H9 (cell line): ENCODE measurements at regions not wholly inside any gene's neighbourhood (a gene's known extent, or its start where the extent isn't known, plus 50 kb on each side); places are given as distances from the start of the nearest gene placed in this dataset.
A peak's percentile ranks its signal among the peaks of the same experiment; 100 is the strongest.

ENCODE experiments used
- DNase-seq: peaks from one replicate; pipeline ENCODE4 v3.0.0-alpha.2; 2017
- H2AFZ ChIP-seq: one replicate; pipeline ENCODE4 v1.6.1; 2013; ENCODE audit warnings: mild to moderate bottlenecking, low read length, control low read depth, moderate library complexity
- H2AK5ac ChIP-seq: 2 replicates; pipeline ENCODE4 v1.6.1; 2013; ENCODE audit warnings: low read length, control low read depth, mixed read lengths; ENCODE audit not compliant: insufficient read length
- H2BK120ac ChIP-seq: one replicate; pipeline ENCODE4 v1.6.1; 2013; ENCODE audit warnings: low read depth, mild to moderate bottlenecking, low read length, control low read depth, inconsistent platforms; ENCODE audit not compliant: poor library complexity, severe bottlenecking
- H2BK12ac ChIP-seq: 2 replicates; pipeline ENCODE4 v1.6.1; 2013; ENCODE audit warnings: low read length, control low read depth, mixed read lengths, low read depth; ENCODE audit not compliant: insufficient read length
- H2BK15ac ChIP-seq: 2 replicates; pipeline ENCODE4 v1.6.1; 2013; ENCODE audit warnings: low read depth, low read length, control low read depth
- H2BK20ac ChIP-seq: one replicate; pipeline ENCODE4 v1.6.1; 2013; ENCODE audit warnings: low read depth, mild to moderate bottlenecking, low read length, control low read depth, inconsistent platforms; ENCODE audit not compliant: poor library complexity, severe bottlenecking
- H2BK5ac ChIP-seq: 2 replicates; pipeline ENCODE4 v1.6.1; 2013; ENCODE audit warnings: low read length, control low read depth, mixed read lengths; ENCODE audit not compliant: insufficient read length
- H3K14ac ChIP-seq: 2 replicates; pipeline ENCODE4 v1.6.1; 2013; ENCODE audit warnings: low read length, control low read depth; ENCODE audit not compliant: insufficient read depth
- H3K18ac ChIP-seq: 2 replicates; pipeline ENCODE4 v1.6.1; 2013; ENCODE audit warnings: low read depth, mild to moderate bottlenecking, mixed read lengths, low read length, control low read depth; ENCODE audit not compliant: insufficient read length
- H3K23ac ChIP-seq: 2 replicates; pipeline ENCODE4 v1.6.1; 2013; ENCODE audit warnings: low read length, control low read depth, mixed read lengths, low read depth; ENCODE audit not compliant: insufficient read length
- H3K23me2 ChIP-seq: 2 replicates; pipeline ENCODE4 v1.6.1; 2013; ENCODE audit warnings: low read depth, mild to moderate bottlenecking, mixed read lengths, low read length, control low read depth; ENCODE audit not compliant: insufficient read length, poor library complexity, severe bottlenecking
- H3K27ac ChIP-seq: 2 replicates; pipeline ENCODE4 v1.5.1; 2013; ENCODE audit warnings: low read length, control low read depth, mixed read lengths, low read depth; ENCODE audit not compliant: insufficient read length
- H3K27me3 ChIP-seq: 2 replicates; pipeline ENCODE4 v1.6.1; 2013; ENCODE audit warnings: low read length, control low read depth, inconsistent platforms; ENCODE audit not compliant: insufficient read depth
- H3K4ac ChIP-seq: 2 replicates; pipeline ENCODE4 v1.6.1; 2013; ENCODE audit warnings: low read depth, mild to moderate bottlenecking, control low read depth, inconsistent platforms, low read length, moderate library complexity
- H3K4me1 ChIP-seq: 2 replicates; pipeline ENCODE4 v1.6.1; 2013; ENCODE audit warnings: low read length, control low read depth, inconsistent platforms; ENCODE audit not compliant: insufficient read depth
- H3K4me2 ChIP-seq: 2 replicates; pipeline ENCODE4 v1.6.1; 2013; ENCODE audit warnings: low read length, control low read depth, mixed read lengths; ENCODE audit not compliant: insufficient read length, insufficient read depth
- H3K56ac ChIP-seq: 2 replicates; pipeline ENCODE4 v1.6.1; 2013; ENCODE audit warnings: low read depth, mild to moderate bottlenecking, mixed read lengths, low read length, control low read depth; ENCODE audit not compliant: insufficient read length
- H3K79me1 ChIP-seq: 2 replicates; pipeline ENCODE4 v1.6.1; 2013; ENCODE audit warnings: low read depth, mild to moderate bottlenecking, moderate library complexity, low read length, control low read depth, inconsistent platforms; ENCODE audit not compliant: insufficient read depth, poor library complexity, severe bottlenecking
- H3K79me2 ChIP-seq: 2 replicates; pipeline ENCODE4 v1.6.1; 2013; ENCODE audit warnings: low read length, control low read depth, inconsistent platforms; ENCODE audit not compliant: insufficient read depth
- H3K9ac ChIP-seq: 2 replicates; pipeline ENCODE4 v1.6.1; 2013; ENCODE audit warnings: low read length, control low read depth, mixed read lengths; ENCODE audit not compliant: insufficient read length; ENCODE audit errors: extremely low read depth
- H3K9me3 ChIP-seq: one replicate; pipeline ENCODE4 v1.6.1; 2013; ENCODE audit warnings: low read depth, low read length, inconsistent platforms; ENCODE audit not compliant: control insufficient read depth
- H3T11ph ChIP-seq: one replicate; pipeline ENCODE4 v1.6.1; 2013; ENCODE audit warnings: mild to moderate bottlenecking, low read length, control low read depth, inconsistent platforms
- H4K20me1 ChIP-seq: one replicate; pipeline ENCODE4 v1.6.1; 2013; ENCODE audit not compliant: control insufficient read depth, insufficient read length, insufficient read depth
- H4K5ac ChIP-seq: 2 replicates; pipeline ENCODE4 v1.6.1; 2013; ENCODE audit warnings: low read depth, mild to moderate bottlenecking, mixed read lengths, low read length, control low read depth; ENCODE audit not compliant: insufficient read length
- H4K8ac ChIP-seq: replicated peaks from 2 replicates; pipeline ENCODE4 v1.6.1; 2013; ENCODE audit warnings: low read length, control low read depth, mixed read lengths, low read depth; ENCODE audit not compliant: insufficient read length
- H4K91ac ChIP-seq: 2 replicates; pipeline ENCODE4 v1.6.1; 2013; ENCODE audit warnings: low read depth, mild to moderate bottlenecking, moderate library complexity, mixed read lengths, low read length, control low read depth; ENCODE audit not compliant: insufficient read length
- H3K27ac Mint-ChIP-seq, 3 experiments: 2 replicates in 2 of 3; 3 replicates in 1 of 3; pipeline ENCODE4 v1.8.0; 2020 to 2021; ENCODE audit warnings: mixed read lengths in 3 of 3, mild to moderate bottlenecking in 1 of 3, moderate library complexity in 1 of 3
- H3K27me3 Mint-ChIP-seq: 2 replicates; pipeline ENCODE4 v1.8.0; 2021; ENCODE audit warnings: low read depth, mild to moderate bottlenecking, moderate library complexity, mixed read lengths
- H3K36me3 Mint-ChIP-seq, 3 experiments: 2 replicates in 2 of 3; 3 replicates in 1 of 3; pipeline ENCODE4 v1.8.0; 2020 to 2021; ENCODE audit warnings: low read depth in 3 of 3, mixed read lengths in 3 of 3; ENCODE audit not compliant: insufficient read depth in 1 of 3
- H3K4me1 Mint-ChIP-seq, 2 experiments: 2 replicates each; pipeline ENCODE4 v1.8.0; 2020; ENCODE audit warnings: mixed read lengths in 2 of 2
- H3K4me3 Mint-ChIP-seq, 2 experiments: 2 replicates in 1 of 2; 3 replicates in 1 of 2; pipeline ENCODE4 v1.8.0; 2020 to 2021; ENCODE audit warnings: mild to moderate bottlenecking in 2 of 2, mixed read lengths in 2 of 2, moderate library complexity in 1 of 2
- H3K9me3 Mint-ChIP-seq, 2 experiments: 2 replicates in 1 of 2; 3 replicates in 1 of 2; pipeline ENCODE4 v1.8.0; 2020; ENCODE audit warnings: mild to moderate bottlenecking in 2 of 2, mixed read lengths in 2 of 2, moderate library complexity in 1 of 2
- WGBS: extraction: QIAGEN DNeasy Blood & Tissue Kit; methylation state at CpG from one replicate; pipeline ENCODE4 v1.1.7; 2013; ENCODE audit warnings: missing lambda C conversion rate, low lambda C conversion rate, mixed read lengths; ENCODE audit not compliant: insufficient read length; ENCODE audit errors: extremely low coverage; 5-methylcytosine and 5-hydroxymethylcytosine counted together
- TF ChIP-seq, protein P1 (sequence below): fragments of 200-600 bp; sonication (generic); conservative IDR thresholded peaks from 3 replicates; pipeline ENCODE4 v1.8.0; 2021; ENCODE audit warnings: antibody characterized with exemption, mild to moderate bottlenecking

DNA sequence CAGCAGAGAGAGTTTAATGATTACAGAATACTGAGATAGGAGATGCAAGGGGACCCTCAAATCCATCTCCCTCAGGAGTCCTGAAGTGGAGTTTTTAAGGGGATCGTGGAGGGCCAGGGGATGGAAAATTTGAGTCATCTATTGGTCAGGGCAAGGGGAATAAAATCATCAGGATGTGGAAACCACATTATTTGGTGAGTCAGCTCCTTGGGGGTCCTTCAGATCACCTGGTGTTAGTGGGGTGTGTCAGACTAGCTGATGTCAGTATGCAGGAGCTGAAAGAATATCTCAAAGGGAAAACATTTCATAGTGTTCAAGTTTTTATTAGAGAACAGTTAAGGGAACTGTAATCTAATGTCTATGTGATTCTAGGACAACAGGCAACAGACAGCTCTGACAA lies 183.0 kb upstream of the FTMT start:
- Histone ChIP-seq H3K18ac (no peak overlapping the region), H4K20me1 (no peaks in the 10 kb centered on the region), H3K4ac (no peak overlapping the region), H3K23me2 (no peaks in the 10 kb centered on the region), H3K9ac (no peak overlapping the region), H2AFZ (no peak overlapping the region), H3K4me1 (no peaks in the 10 kb centered on the region), H3T11ph (no peak overlapping the region), H3K14ac (no peak overlapping the region), H3K79me2 (no peaks in the 10 kb centered on the region), H3K9me3 (no peaks in the 10 kb centered on the region), H2AK5ac (no peak overlapping the region), H3K27me3 (no peaks in the 10 kb centered on the region), H2BK120ac (no peak overlapping the region), H4K8ac (no peak overlapping the region), H3K27ac (no peak overlapping the region), H3K4me2 (no peak overlapping the region), H2BK20ac (no peak overlapping the region), H3K23ac (no peak overlapping the region), H2BK12ac (no peak overlapping the region), H4K91ac (no peak overlapping the region), H3K56ac (no peak overlapping the region), H2BK15ac (no peak overlapping the region), H2BK5ac (no peak overlapping the region), H4K5ac (no peak overlapping the region), H3K79me1 (no peaks in the 10 kb centered on the region)
- Mint-ChIP-seq H3K27ac (peak overlapping the region in 2 of 3 experiments; percentile 54 to 57; a peak in 3 of 7 replicates), H3K27me3 (no peaks in the 10 kb centered on the region), H3K36me3 (peaks cover 0 to 10% (median 0%) of the 10 kb centered on the region in 3 experiments; a peak in 1 of 7 replicates), H3K9me3 (peaks cover 15 to 17% of the 10 kb centered on the region in 2 experiments), H3K4me1 (no peaks in the 10 kb centered on the region), H3K4me3 (no peak overlapping the region; a peak in 1 of 5 replicates)
- no peak for DNase-seq
- WGBS: no CpG with 5 or more reads among the region's 1 CpG
- TF ChIP-seq, protein P1, sequence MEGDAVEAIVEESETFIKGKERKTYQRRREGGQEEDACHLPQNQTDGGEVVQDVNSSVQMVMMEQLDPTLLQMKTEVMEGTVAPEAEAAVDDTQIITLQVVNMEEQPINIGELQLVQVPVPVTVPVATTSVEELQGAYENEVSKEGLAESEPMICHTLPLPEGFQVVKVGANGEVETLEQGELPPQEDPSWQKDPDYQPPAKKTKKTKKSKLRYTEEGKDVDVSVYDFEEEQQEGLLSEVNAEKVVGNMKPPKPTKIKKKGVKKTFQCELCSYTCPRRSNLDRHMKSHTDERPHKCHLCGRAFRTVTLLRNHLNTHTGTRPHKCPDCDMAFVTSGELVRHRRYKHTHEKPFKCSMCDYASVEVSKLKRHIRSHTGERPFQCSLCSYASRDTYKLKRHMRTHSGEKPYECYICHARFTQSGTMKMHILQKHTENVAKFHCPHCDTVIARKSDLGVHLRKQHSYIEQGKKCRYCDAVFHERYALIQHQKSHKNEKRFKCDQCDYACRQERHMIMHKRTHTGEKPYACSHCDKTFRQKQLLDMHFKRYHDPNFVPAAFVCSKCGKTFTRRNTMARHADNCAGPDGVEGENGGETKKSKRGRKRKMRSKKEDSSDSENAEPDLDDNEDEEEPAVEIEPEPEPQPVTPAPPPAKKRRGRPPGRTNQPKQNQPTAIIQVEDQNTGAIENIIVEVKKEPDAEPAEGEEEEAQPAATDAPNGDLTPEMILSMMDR: no peak
